H1 (cell line): ENCODE measurements at regions not wholly inside any gene's neighbourhood (a gene's known extent, or its start where the extent isn't known, plus 50 kb on each side); places are given as distances from the start of the nearest gene placed in this dataset.

Experiments
- CHD2 ChIP-seq: IDR thresholded peaks from 2 replicates; pipeline ENCODE4 v1.6.1; 2012; ENCODE audit warnings: low read length, improper control_type of control experiment
- NRF1 ChIP-seq: IDR thresholded peaks from 2 replicates; pipeline ENCODE4 v1.6.1; 2011; ENCODE audit warnings: mild to moderate bottlenecking, low read depth, low read length, improper control_type of control experiment

DNA sequence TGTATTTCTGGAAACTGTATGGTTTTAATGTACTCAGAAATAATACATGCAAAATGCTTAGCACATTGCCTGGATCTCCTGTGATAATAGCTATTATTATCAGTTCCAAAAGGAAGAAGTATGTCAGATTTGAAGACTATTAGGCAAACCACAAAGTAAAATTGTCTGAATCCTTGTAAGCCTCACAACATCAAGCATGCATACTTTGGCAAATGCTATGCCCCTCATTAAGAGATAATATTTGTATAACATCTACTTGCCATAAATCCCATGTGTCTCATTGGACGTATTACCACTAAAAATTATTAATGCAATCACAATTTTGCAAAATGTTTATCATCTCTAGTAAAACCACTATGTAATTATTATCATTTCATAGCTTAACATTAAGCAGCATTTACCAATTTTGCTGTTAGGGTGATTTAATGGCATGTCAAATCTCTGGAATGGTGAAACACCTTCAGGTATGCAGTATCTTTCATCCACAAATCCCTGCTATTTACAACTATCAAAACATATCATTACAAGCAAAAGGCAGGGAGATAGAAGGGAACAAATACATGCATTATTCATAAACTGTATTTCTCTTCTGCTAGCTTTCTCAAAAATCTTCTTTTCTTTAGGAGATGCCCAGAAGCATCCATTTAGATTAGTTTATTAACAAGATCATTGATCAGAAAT, 974.6 kb upstream of the RAG2 start (continued):
- TF ChIP-seq CHD2 (no peak), NRF1 (no peak)
